Caco-2 (cell line): ENCODE measurements at regions not wholly inside any gene's neighbourhood (a gene's known extent, or its start where the extent isn't known, plus 50 kb on each side); places are given as distances from the start of the nearest gene placed in this dataset.

Experiments
- BruUV-seq: library from RNA; stranded (reverse); fragments of 400-500 nt; replicated peaks from 2 replicates; lab custom pipeline; 2021; lab: Mats Ljungman, UMichigan
- CTCF ChIA-PET: fragments of 300-600 bp; sonication (Branson Sonifier 250); formaldehyde crosslinking; loops from one replicate; lab custom pipeline; 2022; ENCODE audit warnings: antibody characterized with exemption; lab: Charles Lee
- POLR2A ChIA-PET: fragments of 300-600 bp; sonication (Branson Sonifier 250); formaldehyde crosslinking; loops from one replicate; lab custom pipeline; 2022; ENCODE audit warnings: antibody characterized with exemption; lab: Charles Lee
- DNase-seq, 2 experiments: peaks; one replicate each; pipeline versions ENCODE4 v3.0.0 to v3.0.0-alpha.2; 2020 to 2022
- H3K27me3 ChIP-seq: replicated peaks from 2 replicates; pipeline ENCODE4 v1.6.0; 2011; ENCODE audit warnings: low read length; ENCODE audit not compliant: control insufficient read depth, insufficient read depth
- H3K36me3 ChIP-seq: 2 replicates; pipeline ENCODE4 v1.5.1; 2011; ENCODE audit warnings: low read length; ENCODE audit not compliant: control insufficient read depth, insufficient read depth
- H3K4me1 ChIP-seq: fragments of 250-450 bp; sonication (Bioruptor Pico); 2 replicates; pipeline ENCODE4 v1.5.1; 2020; ENCODE audit warnings: mild to moderate bottlenecking
- H3K4me3 ChIP-seq: 2 replicates; pipeline ENCODE4 v1.5.1; 2011; ENCODE audit warnings: low read depth, mild to moderate bottlenecking, control low read depth, low read length
- H3K9me3 ChIP-seq: fragments of 250-450 bp; sonication (Bioruptor Pico); 2 replicates; pipeline ENCODE4 v1.5.1; 2020; ENCODE audit warnings: mild to moderate bottlenecking, moderate library complexity
- H3K27ac Mint-ChIP-seq: one replicate; pipeline ENCODE4 v1.8.0; 2022; ENCODE audit warnings: mixed read lengths; ENCODE audit not compliant: unreplicated experiment
- H3K27me3 Mint-ChIP-seq: one replicate; pipeline ENCODE4 v1.8.0; 2022; ENCODE audit warnings: mixed read lengths; ENCODE audit not compliant: insufficient read depth, unreplicated experiment
- H3K36me3 Mint-ChIP-seq: one replicate; pipeline ENCODE4 v1.8.0; 2022; ENCODE audit warnings: mild to moderate bottlenecking, mixed read lengths; ENCODE audit not compliant: insufficient read depth, unreplicated experiment
- H3K4me1 Mint-ChIP-seq: one replicate; pipeline ENCODE4 v1.8.0; 2022; ENCODE audit warnings: low read depth, mixed read lengths; ENCODE audit not compliant: unreplicated experiment
- H3K4me3 Mint-ChIP-seq: one replicate; pipeline ENCODE4 v1.8.0; 2022; ENCODE audit warnings: mild to moderate bottlenecking, moderate library complexity, mixed read lengths; ENCODE audit not compliant: unreplicated experiment
- H3K9me3 Mint-ChIP-seq: one replicate; pipeline ENCODE4 v1.8.0; 2022; ENCODE audit warnings: mixed read lengths; ENCODE audit not compliant: unreplicated experiment
- intact Hi-C: fragments of 100-400 bp; cut with micrococcal nuclease; formaldehyde crosslinking; loops from one replicate; pipeline ENCODE4 v1.10.0; 2022; ENCODE audit not compliant: unreplicated experiment
- TF ChIP-seq, protein P1 (sequence below), 2 experiments: fragments of 200-600 bp in 1 of 2; IDR thresholded peaks; 1 replicate in 1 of 2; 2 replicates in 1 of 2; pipeline versions ENCODE4 v1.5.1 to v1.8.0; 2011 to 2022; ENCODE audit warnings: antibody characterized with exemption in 1 of 2, control low read depth in 1 of 2, inconsistent platforms in 1 of 2, low read depth in 1 of 2, low read length in 1 of 2, mild to moderate bottlenecking in 1 of 2, moderate library complexity in 1 of 2; ENCODE audit not compliant: insufficient read depth in 1 of 2, severe bottlenecking in 1 of 2, unreplicated experiment in 1 of 2

DNA sequence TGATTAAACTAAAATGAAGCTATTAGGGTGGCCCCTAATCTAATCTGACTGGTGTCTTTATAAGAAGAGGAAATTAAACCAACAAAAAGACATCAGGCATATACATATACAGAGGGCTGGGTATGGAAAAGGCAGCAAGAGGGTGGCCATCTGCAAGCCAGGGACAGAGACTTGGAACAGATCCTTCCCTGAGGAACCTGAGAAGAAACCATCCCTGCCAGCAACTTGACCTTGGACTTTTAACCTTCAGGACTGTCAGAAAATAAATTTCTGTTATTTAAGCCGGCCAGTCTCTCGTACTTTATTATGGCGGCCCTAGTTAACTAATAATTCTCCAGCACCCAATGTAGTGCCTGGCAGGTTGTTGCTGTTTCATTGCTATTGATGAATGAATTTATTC lies 361.5 kb upstream of the PDGFD start:
- H3K27me3 Mint-ChIP-seq = peaks cover 7% of the 10 kb centered on the region
- Histone ChIP-seq H3K4me1 (no peaks in the 10 kb centered on the region), H3K36me3 (no peaks in the 10 kb centered on the region), H3K9me3 (no peaks in the 10 kb centered on the region), H3K27me3 (no peaks in the 10 kb centered on the region), H3K4me3 (no peak overlapping the region)
- DNase-seq = no peak
- H3K9me3 Mint-ChIP-seq = no peaks in the 10 kb centered on the region
- no peaks in the 10 kb centered on the region for H3K36me3 Mint-ChIP-seq
- H3K4me1 Mint-ChIP-seq = no peaks in the 10 kb centered on the region
- ChIA-PET POLR2A (no interaction called here), CTCF (no interaction called here)
- TF ChIP-seq, protein P1, sequence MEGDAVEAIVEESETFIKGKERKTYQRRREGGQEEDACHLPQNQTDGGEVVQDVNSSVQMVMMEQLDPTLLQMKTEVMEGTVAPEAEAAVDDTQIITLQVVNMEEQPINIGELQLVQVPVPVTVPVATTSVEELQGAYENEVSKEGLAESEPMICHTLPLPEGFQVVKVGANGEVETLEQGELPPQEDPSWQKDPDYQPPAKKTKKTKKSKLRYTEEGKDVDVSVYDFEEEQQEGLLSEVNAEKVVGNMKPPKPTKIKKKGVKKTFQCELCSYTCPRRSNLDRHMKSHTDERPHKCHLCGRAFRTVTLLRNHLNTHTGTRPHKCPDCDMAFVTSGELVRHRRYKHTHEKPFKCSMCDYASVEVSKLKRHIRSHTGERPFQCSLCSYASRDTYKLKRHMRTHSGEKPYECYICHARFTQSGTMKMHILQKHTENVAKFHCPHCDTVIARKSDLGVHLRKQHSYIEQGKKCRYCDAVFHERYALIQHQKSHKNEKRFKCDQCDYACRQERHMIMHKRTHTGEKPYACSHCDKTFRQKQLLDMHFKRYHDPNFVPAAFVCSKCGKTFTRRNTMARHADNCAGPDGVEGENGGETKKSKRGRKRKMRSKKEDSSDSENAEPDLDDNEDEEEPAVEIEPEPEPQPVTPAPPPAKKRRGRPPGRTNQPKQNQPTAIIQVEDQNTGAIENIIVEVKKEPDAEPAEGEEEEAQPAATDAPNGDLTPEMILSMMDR (IDR thresholded peaks at IDR 0.05; ENCODE audit: insufficient read depth in 1 of 2, low read depth in 1 of 2, low read length in 1 of 2, severe bottlenecking in 1 of 2, unreplicated experiment in 1 of 2) = no peak
- no TSS peak for BruUV-seq
- H3K4me3 Mint-ChIP-seq = no peak overlapping the region
- intact Hi-C loops = no loop called here
- no peak overlapping the region for H3K27ac Mint-ChIP-seq

DNA sequence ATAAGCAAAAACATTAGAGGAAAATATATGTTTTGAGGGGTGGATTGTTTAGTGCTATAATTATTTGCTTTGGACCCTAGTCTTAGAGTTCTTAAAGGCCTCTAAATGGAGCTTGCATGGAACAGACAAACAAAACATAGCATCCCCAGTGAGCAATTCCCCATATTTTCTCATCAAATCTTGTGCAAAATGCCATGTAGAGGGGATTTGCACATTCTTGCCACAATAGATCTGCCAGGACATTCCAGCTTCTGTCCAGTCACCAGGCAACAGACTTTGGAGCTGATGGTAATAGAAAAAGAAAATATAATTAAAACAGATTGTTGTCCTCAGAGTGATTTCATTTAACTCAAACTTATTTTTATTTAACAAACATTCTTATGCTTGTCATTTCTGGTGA lies 360.3 kb upstream of the PDGFD start:
- H3K36me3 Mint-ChIP-seq = no peaks in the 10 kb centered on the region

DNA sequence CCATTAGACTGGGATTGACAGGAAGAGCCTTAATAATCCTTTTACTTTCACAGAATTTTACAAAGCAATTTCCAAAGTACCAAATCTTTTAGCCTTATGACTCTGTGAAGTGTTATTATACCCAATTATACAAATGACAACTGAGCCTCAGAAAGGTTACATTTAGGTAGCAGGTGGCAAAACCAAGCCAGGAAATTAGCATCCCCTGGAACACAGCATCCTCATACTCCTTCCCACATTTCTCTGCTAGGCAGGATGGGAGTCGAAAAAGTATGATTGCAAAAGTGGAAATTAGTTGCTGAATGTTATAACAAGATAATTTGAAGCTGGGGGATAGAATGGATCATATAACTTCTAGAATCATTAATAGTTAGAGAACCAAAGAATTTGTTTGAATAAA lies 359.7 kb upstream of the PDGFD start:
- ChIA-PET CTCF (no interaction called here), POLR2A (no interaction called here)
- Mint-ChIP-seq H3K27ac (no peak overlapping the region), H3K36me3 (no peaks in the 10 kb centered on the region), H3K4me1 (no peaks in the 10 kb centered on the region), H3K27me3 (peaks cover 13% of the 10 kb centered on the region), H3K9me3 (no peaks in the 10 kb centered on the region), H3K4me3 (no peak overlapping the region)
- DNase-seq = no peak
- Histone ChIP-seq H3K4me1 (no peaks in the 10 kb centered on the region), H3K36me3 (no peaks in the 10 kb centered on the region), H3K4me3 (no peak overlapping the region), H3K9me3 (no peaks in the 10 kb centered on the region), H3K27me3 (no peaks in the 10 kb centered on the region)
- BruUV-seq = no TSS peak
- TF ChIP-seq, protein P1 (IDR thresholded peaks at IDR 0.05; ENCODE audit: insufficient read depth in 1 of 2, low read depth in 1 of 2, low read length in 1 of 2, severe bottlenecking in 1 of 2, unreplicated experiment in 1 of 2) = no peak
- intact Hi-C loops = no loop called here

More for the DNA sequence above, 360.3 kb upstream of the PDGFD start:
- no peaks in the 10 kb centered on the region for H3K4me1 Mint-ChIP-seq
- BruUV-seq = no TSS peak
- H3K4me1 ChIP-seq = no peaks in the 10 kb centered on the region
- H3K27ac Mint-ChIP-seq = no peak overlapping the region
- no peak for DNase-seq
- no peaks in the 10 kb centered on the region for H3K36me3 ChIP-seq
- CTCF ChIA-PET = no interaction called here
- peaks cover 12% of the 10 kb centered on the region for H3K27me3 Mint-ChIP-seq
- H3K9me3 ChIP-seq = no peaks in the 10 kb centered on the region
- no peak overlapping the region for H3K4me3 ChIP-seq
- H3K4me3 Mint-ChIP-seq = no peak overlapping the region
- no peaks in the 10 kb centered on the region for H3K9me3 Mint-ChIP-seq
- TF ChIP-seq, protein P1 (IDR thresholded peaks at IDR 0.05; ENCODE audit: insufficient read depth in 1 of 2, low read depth in 1 of 2, low read length in 1 of 2, severe bottlenecking in 1 of 2, unreplicated experiment in 1 of 2) = no peak
- POLR2A ChIA-PET = interaction anchor here (0.6 kb wide), 1 partner anchor 1484 kb away, joined by 3 read pairs; no protein-coding TSS in a partner anchor
- no peaks in the 10 kb centered on the region for H3K27me3 ChIP-seq
- intact Hi-C loops = no loop called here
